ENCODE measurements at regions not wholly inside any gene's neighbourhood (a gene's known extent, or its start where the extent isn't known, plus 50 kb on each side); places are given as distances from the start of the nearest gene placed in this dataset.

DNA sequence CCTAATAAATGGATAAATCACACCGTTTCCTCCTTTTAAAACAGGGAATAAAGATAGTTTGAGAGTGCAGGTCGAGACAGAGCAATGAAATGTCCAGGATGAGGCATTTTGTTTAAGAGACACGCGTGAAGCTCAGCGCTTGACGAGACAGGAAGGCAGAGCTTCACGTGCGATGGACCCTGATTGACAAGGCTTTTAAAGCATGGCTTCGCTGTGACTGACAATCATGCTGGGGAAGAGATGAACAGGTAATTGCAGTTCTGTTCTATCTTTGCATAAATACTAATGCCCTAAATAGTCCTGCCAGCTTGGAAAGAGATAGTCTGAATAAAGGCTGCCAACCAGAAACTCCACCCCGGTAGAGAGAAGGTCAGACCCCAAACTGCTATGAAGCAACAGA is 442.3 kb upstream of the PFKP start:
- Mint-ChIP-seq H3K4me1 (no peaks in the 10 kb centered on the region), H3K36me3 (ENCODE audit: low read depth) (no peaks in the 10 kb centered on the region), H3K9me3 (no peaks in the 10 kb centered on the region), H3K4me3 (no peak overlapping the region), H3K27me3 (peaks cover 4% of the 10 kb centered on the region), H3K27ac (no peak overlapping the region)
- ATAC-seq (replicated peaks) = no peak

DNA sequence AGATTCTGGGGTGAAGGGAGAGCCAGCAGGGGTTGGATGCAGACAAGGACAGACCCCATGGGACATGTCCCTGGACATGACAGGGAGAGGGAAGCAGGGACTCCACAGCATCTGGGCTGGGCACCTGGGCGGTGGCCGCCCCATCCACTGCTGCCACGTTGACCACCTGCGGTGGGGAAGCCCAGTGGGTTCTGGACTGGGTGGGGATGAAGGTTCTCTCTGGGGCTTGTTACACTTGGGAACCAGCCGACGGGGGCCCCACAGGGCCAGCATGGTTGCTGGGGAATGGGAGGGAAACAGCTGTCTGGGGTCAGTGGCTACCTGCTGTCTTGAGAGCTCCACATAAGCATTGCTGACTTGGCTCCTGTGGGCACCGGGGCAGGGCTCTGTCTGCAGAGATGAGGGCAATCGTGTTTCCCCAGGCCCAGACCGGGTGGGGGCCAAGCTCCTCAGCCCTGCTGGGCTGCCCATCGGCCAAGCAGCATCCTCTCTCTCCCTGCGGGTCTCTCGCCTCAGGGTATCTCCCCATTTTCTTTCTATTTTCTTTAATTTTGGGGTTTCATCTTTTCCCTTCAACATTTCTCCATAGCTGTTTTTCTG is 443.6 kb upstream of the PFKP start:
- Mint-ChIP-seq H3K4me1 (no peaks in the 10 kb centered on the region), H3K36me3 (ENCODE audit: low read depth) (no peaks in the 10 kb centered on the region), H3K27ac (no peak overlapping the region), H3K27me3 (peaks cover 7% of the 10 kb centered on the region), H3K4me3 (no peak overlapping the region), H3K9me3 (no peaks in the 10 kb centered on the region)
- ATAC-seq (replicated peaks) = no peak

DNA sequence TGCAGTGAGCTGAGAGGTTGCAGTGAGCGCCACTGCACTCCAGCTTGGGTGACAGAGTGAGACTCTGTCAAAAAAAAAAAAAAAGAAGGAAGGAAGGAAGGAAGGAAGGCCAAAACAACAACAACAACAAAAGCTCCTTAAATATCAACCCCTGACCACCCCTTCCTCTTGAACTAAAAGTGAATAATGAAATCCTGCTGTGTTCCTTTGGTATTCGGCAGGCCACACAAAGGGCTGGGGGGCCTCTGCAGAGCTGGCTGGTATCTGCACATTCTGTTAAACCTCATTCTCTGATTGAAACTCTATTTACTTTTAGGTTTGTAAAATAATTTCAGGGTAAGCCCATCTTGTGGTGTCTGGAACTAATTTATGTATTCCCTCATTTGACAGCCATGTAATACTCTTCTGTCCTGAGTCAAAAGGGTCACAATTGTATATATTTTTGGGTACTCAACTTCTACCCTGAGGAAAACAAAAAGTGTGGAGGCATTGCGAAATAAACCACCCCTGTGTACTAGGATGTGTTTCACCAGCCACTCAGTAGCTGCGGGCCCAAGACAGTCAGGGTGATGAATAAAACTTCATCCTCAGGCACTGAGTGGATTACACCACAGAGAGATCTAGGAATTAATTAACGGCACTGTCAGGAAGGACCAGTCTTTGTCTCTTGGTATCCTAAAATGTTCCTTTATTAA is 446.4 kb upstream of the PFKP start:
- H3K4me3 Mint-ChIP-seq = no peak overlapping the region
- no peak for ATAC-seq (replicated peaks)
- no peaks in the 10 kb centered on the region for H3K36me3 Mint-ChIP-seq (ENCODE audit: low read depth)
- no peaks in the 10 kb centered on the region for H3K4me1 Mint-ChIP-seq
- H3K9me3 Mint-ChIP-seq = no peaks in the 10 kb centered on the region
- H3K27me3 Mint-ChIP-seq = peaks cover 11% of the 10 kb centered on the region
- no peak overlapping the region for H3K27ac Mint-ChIP-seq

DNA sequence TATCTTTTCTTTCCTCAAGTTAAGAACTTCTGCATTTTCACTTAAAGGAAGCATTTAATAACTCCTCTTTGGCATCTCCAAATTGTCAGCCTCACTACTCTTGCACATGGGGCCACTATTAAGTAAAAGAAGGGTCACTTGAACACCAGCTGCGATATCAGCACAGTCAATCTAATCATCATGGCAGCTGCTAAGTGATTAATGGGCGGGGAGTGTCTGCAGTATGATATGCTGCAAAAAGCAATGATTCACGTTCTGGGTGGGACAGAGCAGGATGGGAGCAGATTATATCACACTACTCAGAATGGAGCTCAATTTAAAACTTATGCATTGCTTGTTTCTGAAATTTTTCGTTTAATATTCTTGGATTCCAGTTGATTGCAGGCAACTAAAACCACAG is 447.4 kb upstream of the PFKP start:
- no peaks in the 10 kb centered on the region for H3K4me1 Mint-ChIP-seq

DNA sequence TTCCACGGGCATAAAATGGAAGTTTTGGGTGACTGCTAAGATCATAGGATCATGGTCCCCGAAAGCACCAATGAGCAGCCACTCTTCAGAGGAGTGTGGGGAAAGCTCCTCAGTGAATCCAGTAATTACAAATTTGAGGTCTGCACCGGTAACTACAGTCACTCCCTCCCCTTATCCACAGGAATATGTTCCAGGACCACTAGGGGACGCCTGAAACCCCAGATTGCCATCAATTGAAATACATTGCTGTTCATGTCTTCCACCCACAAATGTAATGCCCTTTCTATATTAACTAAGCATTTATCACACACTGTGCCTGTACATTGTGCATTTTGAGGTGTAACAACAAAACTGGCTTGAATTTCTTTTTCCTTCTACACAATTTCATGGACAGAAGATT is 447.9 kb upstream of the PFKP start:
- peaks cover 11% of the 10 kb centered on the region for H3K27me3 Mint-ChIP-seq

More for the DNA sequence above, 447.4 kb upstream of the PFKP start:
- Mint-ChIP-seq H3K27me3 (peaks cover 11% of the 10 kb centered on the region), H3K4me3 (no peak overlapping the region), H3K9me3 (no peaks in the 10 kb centered on the region), H3K36me3 (ENCODE audit: low read depth) (no peaks in the 10 kb centered on the region), H3K27ac (no peak overlapping the region)
- ATAC-seq (replicated peaks) = no peak

DNA sequence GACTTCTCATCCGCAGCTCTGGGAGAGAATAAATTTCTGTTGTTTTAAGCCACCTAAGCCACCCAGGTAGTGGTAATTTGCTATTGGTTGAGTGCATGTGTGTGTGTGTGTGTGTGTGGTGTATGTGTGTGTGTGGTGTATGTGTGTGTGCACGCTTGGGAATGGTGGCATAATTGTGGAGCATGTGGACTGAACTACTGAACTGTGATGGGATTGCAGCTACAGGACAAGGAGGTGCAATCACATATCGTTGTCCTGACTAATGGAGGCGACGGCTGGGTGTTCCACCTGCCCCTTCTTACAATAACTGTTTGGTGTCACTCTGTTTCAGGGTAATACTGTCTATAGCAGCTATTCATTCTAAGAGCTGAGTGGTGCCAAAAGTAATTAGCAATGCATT is 448.7 kb upstream of the PFKP start:
- H3K27me3 Mint-ChIP-seq = peaks cover 11% of the 10 kb centered on the region
- no peaks in the 10 kb centered on the region for H3K4me1 Mint-ChIP-seq
- no peak for ATAC-seq (replicated peaks)
- no peak overlapping the region for H3K4me3 Mint-ChIP-seq
- H3K9me3 Mint-ChIP-seq = no peaks in the 10 kb centered on the region
- H3K27ac Mint-ChIP-seq = no peak overlapping the region
- H3K36me3 Mint-ChIP-seq (ENCODE audit: low read depth) = no peaks in the 10 kb centered on the region

More for the DNA sequence above, 447.9 kb upstream of the PFKP start:
- no peaks in the 10 kb centered on the region for H3K4me1 Mint-ChIP-seq
- no peaks in the 10 kb centered on the region for H3K9me3 Mint-ChIP-seq
- H3K27ac Mint-ChIP-seq = no peak overlapping the region
- no peak overlapping the region for H3K4me3 Mint-ChIP-seq
- ATAC-seq (replicated peaks) = no peak
- no peaks in the 10 kb centered on the region for H3K36me3 Mint-ChIP-seq (ENCODE audit: low read depth)

DNA sequence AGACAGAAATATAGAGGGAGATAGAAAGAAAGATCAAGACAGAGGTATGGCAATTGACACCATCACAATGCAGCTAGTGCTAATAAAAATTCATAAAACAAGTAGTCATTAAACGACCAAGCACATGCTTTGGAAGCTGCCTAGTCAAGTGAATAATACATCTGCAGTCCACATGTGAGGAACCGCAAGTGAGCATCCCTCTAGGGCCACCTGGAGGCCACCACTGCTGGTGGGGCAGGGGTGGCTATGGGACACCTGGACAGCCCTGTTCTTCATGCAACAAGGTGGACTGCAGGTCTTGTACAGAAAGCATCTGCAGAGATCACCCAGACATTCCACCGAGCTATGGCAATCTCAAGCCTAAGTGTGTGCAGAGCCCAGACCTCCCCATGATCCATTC is 451.1 kb upstream of the PFKP start:
- no peak for ATAC-seq (replicated peaks)
- Mint-ChIP-seq H3K9me3 (no peaks in the 10 kb centered on the region), H3K36me3 (ENCODE audit: low read depth) (no peaks in the 10 kb centered on the region), H3K4me1 (no peaks in the 10 kb centered on the region), H3K27me3 (peaks cover 7% of the 10 kb centered on the region), H3K4me3 (no peak overlapping the region), H3K27ac (no peak overlapping the region)

DNA sequence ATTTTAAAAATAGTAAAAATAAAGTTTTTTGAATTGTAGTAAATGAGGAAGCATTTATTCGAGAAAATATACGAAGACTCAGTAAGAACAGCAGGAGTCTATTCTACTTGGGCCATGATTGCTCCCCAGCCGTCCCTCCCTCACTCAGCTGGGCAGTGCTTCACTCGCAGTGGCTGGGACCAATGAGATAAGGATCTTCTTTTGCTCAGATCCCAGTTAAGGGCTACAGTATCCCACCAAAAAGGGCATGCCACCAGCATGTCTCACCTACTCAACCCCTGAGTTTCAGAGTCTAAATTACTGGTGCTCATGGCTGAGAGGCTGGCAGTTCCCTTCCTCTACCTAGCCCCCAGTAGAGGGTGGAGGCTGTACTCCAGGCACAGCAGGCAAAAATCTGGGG is 455.7 kb upstream of the PFKP start:
- no peaks in the 10 kb centered on the region for H3K36me3 Mint-ChIP-seq (ENCODE audit: low read depth)
- H3K27me3 Mint-ChIP-seq = peaks cover 5% of the 10 kb centered on the region
- no peak overlapping the region for H3K27ac Mint-ChIP-seq
- ATAC-seq (replicated peaks) = no peak
- H3K9me3 Mint-ChIP-seq = no peaks in the 10 kb centered on the region
- no peak overlapping the region for H3K4me3 Mint-ChIP-seq
- H3K4me1 Mint-ChIP-seq = no peaks in the 10 kb centered on the region

DNA sequence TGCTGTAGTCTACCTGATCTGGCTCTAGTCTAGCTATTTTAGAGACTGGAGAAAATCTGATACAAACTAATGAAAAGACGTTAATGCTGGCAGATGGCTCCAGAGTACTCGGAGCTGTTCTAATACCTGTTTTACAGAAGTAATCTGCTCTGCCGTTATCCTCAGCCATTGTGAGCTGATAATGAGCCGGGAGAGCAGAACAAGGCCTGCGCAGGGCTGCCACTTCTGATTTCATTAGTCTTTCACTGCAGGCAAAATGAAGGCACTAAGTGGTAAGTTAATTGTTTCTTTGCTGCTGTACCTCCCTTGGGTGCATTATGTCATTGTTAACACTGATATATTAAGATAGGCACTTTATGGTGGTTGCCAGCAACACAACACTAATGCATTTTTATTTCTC is 456.4 kb upstream of the PFKP start:
- no peaks in the 10 kb centered on the region for H3K4me1 Mint-ChIP-seq
- no peak overlapping the region for H3K4me3 Mint-ChIP-seq
- no peaks in the 10 kb centered on the region for H3K36me3 Mint-ChIP-seq (ENCODE audit: low read depth)
- no peak overlapping the region for H3K27ac Mint-ChIP-seq
- peaks cover 5% of the 10 kb centered on the region for H3K27me3 Mint-ChIP-seq
- ATAC-seq (replicated peaks) = no peak
- H3K9me3 Mint-ChIP-seq = no peaks in the 10 kb centered on the region

DNA sequence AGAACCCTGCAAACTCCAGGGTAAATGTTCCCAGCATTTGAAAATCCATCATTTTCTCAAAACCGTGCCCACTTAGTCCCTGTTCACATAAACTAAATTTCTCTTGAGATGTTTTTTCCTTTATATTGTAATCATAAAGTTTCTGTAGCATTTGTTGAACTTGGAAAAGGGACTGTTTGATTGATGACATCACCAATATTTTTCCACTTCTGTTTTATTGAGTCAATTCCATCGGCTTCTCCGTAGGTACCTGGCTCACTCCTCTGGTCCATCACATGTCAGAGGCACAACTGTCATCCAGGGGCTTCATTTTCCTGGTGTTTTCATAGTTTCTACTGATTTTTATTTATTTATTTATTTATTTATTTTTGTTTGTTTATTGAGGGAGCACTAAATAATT is 462.5 kb upstream of the PFKP start:
- Mint-ChIP-seq H3K4me1 (no peaks in the 10 kb centered on the region), H3K9me3 (peaks cover 5% of the 10 kb centered on the region), H3K36me3 (ENCODE audit: low read depth) (no peaks in the 10 kb centered on the region), H3K27ac (no peak overlapping the region), H3K4me3 (no peak overlapping the region), H3K27me3 (peaks cover under 1% of the 10 kb centered on the region)
- ATAC-seq (replicated peaks) = no peak

DNA sequence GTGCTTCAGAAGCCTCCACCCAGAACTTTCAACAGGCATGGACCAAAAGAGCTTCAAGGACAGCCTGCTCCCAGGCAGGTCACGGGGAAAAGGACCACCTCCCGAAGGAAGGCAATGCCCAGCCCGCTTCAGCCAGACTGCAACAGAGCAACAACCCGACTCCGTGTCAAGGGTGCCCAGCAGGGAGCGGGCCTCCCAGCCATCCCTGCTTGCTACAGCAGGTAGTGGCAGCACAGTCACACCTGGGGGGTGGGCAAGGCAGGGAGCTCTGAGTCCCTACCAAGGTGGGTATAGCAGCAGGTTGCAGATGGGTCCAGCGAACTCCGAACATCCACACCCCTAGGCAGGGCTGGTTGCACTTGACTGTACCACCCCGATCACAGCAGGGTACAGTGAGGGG is 467.8 kb upstream of the PFKP start:
- peaks cover 4% of the 10 kb centered on the region for H3K27me3 Mint-ChIP-seq
- H3K27ac Mint-ChIP-seq = no peak overlapping the region
- peaks cover 5% of the 10 kb centered on the region for H3K9me3 Mint-ChIP-seq
- no peaks in the 10 kb centered on the region for H3K4me1 Mint-ChIP-seq
- no peak for ATAC-seq (replicated peaks)
- no peak overlapping the region for H3K4me3 Mint-ChIP-seq
- no peaks in the 10 kb centered on the region for H3K36me3 Mint-ChIP-seq (ENCODE audit: low read depth)

DNA sequence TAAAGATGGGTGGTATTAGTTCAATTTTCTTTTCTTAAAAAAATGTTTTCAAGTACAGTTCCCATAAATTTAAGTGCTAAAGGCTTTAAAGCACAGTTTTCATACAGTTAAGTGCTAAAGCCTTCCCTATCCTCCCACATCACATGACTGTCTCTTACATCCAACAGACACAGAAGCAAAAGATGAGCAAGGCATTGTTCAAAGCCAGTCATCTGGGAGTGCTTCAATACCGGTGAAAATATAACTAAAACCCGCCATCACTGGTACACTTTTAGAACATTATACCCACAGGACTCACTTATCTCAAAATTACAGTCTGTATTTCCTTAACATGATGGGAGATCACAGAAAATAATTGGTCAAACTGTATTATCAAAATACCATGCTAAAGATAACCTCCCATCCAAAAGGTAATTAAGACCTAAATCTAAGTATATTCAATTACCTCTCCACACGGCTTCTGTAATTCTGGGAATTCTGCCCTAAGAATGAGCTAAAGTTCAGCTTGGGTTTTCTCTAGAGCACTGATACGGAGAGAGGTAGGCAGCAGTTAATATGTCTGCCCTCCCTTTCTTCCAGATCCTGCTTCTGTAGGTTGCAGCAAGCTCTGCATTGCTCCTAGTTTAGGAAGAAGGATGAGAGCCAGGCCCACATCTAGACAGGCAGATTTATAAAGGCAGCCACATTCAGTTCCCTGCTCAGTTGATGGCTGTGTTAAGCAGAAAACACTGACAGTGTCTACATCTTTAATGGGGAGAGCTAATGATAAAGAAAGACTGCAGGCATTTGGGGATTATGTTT is 474.8 kb upstream of the PFKP start:
- ATAC-seq (replicated peaks) = no peak
- peaks cover 12% of the 10 kb centered on the region for H3K27me3 Mint-ChIP-seq
- no peaks in the 10 kb centered on the region for H3K4me1 Mint-ChIP-seq
- H3K27ac Mint-ChIP-seq = no peak overlapping the region
- H3K9me3 Mint-ChIP-seq = no peaks in the 10 kb centered on the region
- H3K36me3 Mint-ChIP-seq (ENCODE audit: low read depth) = no peaks in the 10 kb centered on the region
- no peak overlapping the region for H3K4me3 Mint-ChIP-seq

DNA sequence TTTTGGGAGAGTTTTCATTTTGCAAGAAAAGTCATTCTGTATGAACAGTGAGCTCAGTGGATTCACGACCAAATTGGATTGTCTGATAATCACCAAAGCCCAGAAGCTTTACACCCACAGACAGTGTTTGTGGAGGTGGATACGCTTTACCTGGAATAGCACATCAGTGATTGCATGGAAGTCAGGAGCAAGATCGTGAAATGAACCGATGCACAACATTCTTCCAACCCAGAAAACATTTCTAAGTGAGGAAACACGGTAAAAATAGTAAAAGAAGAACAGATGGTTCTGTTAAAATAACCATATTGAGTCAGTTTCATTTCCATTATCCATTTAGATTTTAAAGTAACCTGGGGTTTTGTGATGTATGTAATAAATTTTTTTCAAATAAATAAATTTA is 478.2 kb upstream of the PFKP start:
- H3K27me3 Mint-ChIP-seq = peaks cover 10% of the 10 kb centered on the region
- H3K4me1 Mint-ChIP-seq = no peaks in the 10 kb centered on the region
- H3K27ac Mint-ChIP-seq = no peak overlapping the region
- H3K9me3 Mint-ChIP-seq = no peaks in the 10 kb centered on the region
- ATAC-seq (replicated peaks) = no peak
- no peaks in the 10 kb centered on the region for H3K36me3 Mint-ChIP-seq (ENCODE audit: low read depth)
- no peak overlapping the region for H3K4me3 Mint-ChIP-seq

DNA sequence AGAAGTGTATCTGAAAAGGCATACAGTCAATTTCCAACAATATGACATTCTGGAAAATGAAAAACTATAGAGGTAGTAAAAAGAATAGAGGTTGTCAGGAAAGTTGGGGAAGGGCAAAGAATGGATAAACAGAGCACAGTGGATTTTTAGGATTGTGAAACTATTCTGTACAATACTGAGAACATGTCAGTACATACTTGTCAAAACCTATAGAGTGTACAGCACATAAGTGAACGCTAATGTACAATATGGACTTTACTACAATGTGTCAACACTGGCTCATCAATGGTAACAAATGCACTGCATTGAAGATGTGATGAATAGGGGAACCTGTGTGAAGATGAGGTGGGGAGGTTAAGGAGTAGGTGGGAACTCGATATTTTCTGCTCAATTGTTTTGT is 483.0 kb upstream of the PFKP start:
- Mint-ChIP-seq H3K27me3 (peaks cover 3% of the 10 kb centered on the region), H3K4me3 (no peak overlapping the region), H3K9me3 (no peaks in the 10 kb centered on the region), H3K27ac (no peak overlapping the region), H3K36me3 (ENCODE audit: low read depth) (no peaks in the 10 kb centered on the region), H3K4me1 (no peaks in the 10 kb centered on the region)
- no peak for ATAC-seq (replicated peaks)

DNA sequence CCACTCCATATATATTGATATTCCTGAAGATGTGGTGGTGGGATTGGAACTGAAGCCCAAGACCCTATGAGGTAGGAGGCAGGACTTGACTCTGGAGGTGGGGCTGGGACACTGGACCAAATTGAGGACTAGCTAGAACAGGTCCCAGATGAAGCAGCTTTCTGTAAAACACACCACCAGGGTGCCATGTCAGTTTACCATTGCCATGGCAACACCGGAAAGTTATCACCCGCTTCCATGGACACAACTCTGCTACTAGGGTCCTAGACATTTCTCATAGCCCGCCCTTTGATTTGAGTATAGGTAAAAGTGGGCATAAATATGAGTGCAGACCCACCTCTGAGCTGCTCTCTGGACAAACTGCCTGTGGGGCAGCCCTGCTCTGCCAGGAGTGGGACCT is 490.5 kb upstream of the PFKP start:
- Mint-ChIP-seq H3K4me3 (no peak overlapping the region), H3K4me1 (no peaks in the 10 kb centered on the region), H3K9me3 (no peaks in the 10 kb centered on the region), H3K27me3 (peaks cover 9% of the 10 kb centered on the region), H3K36me3 (ENCODE audit: low read depth) (no peaks in the 10 kb centered on the region), H3K27ac (no peak overlapping the region)
- ATAC-seq (replicated peaks) = no peak
